GM21367 (cell line): ENCODE measurements at regions not wholly inside any gene's neighbourhood (a gene's known extent, or its start where the extent isn't known, plus 50 kb on each side); places are given as distances from the start of the nearest gene placed in this dataset.
A peak's percentile ranks its signal among the peaks of the same experiment; 100 is the strongest.
"Not testable (repeated sequence)": the region's sequence is repeated elsewhere in the genome, so short reads cannot be mapped to it uniquely, and the experiment has no call there.

Source experiments
- ATAC-seq: cut with Tn5 transposase; IDR thresholded peaks from one replicate; pipeline ENCODE4 v1.9.1; 2021; ENCODE audit not compliant: unreplicated experiment

- no peak for ATAC-seq
Measured at GRCh38 chr7:131683536-131684125, 127.2 kb upstream of the PODXL start.

GRCh38 chr7:131681961-131682360 lies 125.5 kb upstream of the PODXL start:
- no peak for ATAC-seq

GRCh38 chr7:131679071-131679470 lies 122.6 kb upstream of the PODXL start:
- ATAC-seq = not testable (repeated sequence)

DNA sequence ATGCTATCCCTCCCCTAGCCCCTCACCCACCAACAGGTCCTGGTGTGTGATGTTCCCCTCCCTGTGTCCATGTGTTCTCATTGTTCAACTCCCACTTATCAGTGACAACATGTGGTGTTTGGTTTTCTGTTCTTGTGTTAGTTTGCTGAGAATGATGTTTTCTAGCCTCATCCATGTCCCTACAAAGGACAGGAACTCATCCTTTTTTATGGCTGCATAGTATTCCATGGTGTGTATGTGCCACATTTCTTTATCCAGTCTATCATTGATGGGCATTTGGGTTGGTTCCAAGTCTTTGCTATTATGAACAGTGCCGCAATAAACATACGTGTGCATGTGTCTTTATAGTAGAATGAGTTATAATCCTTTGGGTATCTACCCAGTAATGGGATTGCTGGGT lies 120.4 kb upstream of the PODXL start:
- ATAC-seq = not testable (repeated sequence)

DNA sequence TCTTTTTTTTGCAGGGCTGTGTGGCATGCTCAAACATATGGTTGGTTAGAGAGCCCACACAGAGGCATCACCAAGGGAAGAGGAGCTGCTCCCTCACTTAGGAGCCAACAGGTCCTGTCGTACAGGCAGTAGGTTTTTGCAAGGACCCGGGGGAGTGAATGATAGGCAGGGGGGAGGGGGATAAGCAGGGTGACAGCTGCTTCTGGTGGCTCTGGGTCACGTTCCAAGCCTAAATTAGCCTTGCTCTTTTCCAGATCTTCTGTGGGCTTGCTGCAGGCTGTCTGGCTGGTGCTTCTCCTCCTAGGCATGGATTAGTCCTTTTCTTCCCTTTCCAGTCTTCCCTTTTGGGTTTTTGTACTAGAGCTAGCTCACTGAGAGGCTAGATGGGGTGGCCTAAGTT lies 117.7 kb upstream of the PODXL start:
- ATAC-seq = no peak

DNA sequence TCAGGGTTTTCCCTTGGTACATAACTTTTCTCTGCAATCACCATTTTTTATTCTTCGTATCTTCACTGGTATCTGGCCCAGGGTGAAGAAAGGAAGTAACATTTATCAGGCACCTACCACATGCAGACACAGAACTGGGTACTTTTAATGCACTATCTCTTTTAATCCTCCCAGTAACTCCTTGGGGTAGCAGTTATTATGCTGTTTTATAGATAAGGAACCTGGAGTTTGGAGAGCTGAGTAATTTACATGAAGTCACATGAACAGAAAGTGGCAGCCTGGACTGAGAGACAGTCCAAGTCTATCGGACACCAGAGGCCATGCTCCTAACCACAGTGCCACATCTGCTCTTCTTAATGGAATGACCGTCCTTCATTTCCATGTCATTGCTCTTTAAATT lies 117.1 kb upstream of the PODXL start:
- no peak for ATAC-seq

- ATAC-seq = no peak
Measured at GRCh38 chr7:131670406-131670805, 114.0 kb upstream of the PODXL start.

GRCh38 chr7:131667699-131668098 lies 111.3 kb upstream of the PODXL start:
- ATAC-seq = no peak

- no peak for ATAC-seq
Measured at GRCh38 chr7:131665021-131665420, 108.6 kb upstream of the PODXL start.

DNA sequence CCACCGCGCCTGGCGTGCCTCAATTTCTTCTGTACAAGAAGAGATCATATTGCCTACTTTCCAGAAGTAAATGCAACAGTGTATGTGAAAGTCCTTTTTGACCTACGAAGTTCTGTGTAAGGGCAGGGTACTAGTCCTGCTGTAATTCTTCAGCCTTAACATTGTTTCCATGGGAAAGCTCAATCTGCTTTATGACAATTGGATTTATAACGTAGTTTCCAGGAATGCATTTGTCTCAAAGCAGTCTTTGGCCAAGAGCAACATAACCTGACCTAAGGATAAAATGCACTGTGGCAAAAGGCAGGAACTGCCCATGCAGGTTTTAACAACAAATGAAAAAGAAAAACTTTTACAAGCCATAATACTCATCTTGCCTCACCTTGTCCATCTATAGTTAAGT lies 108.1 kb upstream of the PODXL start:
- no peak for ATAC-seq

DNA sequence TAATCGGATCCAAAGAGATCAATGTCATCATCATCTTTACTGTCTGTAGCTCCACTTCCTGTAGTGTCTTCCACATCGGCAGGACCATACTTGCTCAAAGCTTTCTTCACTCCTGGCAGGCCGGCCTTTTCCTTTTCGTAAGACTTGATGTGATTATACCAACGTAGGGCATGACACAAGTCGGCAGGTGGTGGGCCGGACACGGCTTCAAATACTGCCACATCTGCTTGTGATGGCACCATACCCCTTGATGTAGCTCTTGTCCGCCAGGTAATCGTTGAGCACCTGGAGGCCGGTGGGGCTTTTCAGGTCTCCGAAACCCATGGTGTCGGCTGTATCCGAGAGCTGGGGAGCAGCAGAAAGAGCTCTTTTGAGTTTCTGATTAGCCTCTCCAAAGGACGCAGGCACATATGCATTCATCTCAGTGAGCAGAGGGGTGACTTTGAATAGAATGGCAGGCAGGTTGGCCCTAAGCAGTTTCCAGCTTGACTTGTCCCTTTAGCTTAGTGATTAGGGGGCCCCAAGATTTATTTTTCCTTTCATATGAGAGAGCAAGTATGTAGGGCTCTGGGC lies 106.0 kb upstream of the PODXL start:
- not testable (repeated sequence) for ATAC-seq

DNA sequence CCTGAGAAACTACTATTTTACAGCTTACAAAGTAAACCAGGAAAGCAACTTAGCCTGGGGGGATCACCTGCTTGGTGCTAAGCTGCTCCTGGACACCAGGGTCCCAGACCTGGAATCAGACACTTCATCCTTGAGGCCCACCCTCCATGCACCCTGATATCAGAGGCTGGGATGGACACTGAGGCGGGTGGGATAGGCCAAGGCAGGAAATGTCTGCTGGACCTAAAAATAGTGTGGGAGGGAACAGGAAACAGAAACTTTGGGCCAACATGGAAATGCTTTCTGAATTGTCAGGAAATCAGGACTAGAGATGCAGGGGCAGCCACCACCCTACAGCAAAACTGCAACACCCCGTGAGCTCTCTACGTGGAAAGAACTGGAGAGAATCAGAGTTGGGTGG lies 101.5 kb upstream of the PODXL start:
- ATAC-seq = no peak

- no peak for ATAC-seq
Measured at GRCh38 chr7:131656980-131657723, 100.7 kb upstream of the PODXL start.

GRCh38 chr7:131655866-131656265 lies 99.4 kb upstream of the PODXL start:
- no peak for ATAC-seq

DNA sequence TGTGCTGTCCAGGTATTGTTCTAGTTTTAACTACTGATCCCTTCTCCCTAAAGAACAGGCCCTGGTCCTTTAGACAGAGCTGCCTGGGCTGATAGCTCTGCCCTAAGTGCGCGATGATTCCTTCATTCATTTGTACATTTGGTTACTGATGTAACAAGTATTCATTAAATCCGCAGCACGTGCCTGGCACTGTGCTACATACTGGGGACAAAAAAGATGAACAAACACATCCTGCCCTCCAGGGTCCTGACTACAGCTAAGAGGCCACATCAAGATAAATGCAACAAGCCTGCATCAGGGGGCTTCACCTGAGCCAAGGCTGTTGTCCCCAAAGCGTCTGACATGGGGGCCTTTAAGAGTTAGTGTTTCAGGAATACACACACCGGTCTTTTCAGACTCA lies 99.0 kb upstream of the PODXL start:
- no peak for ATAC-seq

DNA sequence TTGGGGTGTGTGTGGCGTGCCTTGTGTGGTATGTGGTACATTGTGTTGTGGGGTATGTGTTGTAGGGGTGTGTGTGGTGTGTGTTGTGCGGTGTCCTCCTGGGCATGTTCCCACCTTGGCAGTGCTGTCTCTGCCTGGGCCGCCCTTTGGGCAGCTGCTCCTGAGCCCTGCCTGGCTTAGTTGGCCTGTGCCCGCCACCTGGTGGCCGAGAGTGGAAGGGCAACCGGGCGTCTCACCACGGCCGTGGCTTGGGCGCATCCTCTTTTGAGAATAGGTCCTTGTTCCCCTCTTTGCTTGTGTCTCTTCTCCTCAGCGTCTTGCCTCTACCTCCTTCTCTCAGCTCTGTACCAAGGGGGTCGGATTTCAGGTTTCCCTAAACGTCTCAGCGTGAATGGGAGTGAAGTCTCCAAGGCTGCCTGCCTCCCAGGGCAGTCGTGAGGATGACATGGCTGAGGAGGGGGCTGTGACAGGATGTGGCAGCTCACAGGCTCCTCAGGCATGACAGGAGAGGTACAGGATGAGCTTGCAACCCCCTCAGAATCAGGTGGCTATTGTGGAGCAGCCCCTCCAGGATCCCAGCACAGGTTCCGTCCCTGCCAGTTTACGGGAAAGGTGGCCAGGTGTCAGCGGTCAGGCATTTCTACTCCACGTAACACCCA lies 98.4 kb upstream of the PODXL start:
- peak; percentile 75 for ATAC-seq

DNA sequence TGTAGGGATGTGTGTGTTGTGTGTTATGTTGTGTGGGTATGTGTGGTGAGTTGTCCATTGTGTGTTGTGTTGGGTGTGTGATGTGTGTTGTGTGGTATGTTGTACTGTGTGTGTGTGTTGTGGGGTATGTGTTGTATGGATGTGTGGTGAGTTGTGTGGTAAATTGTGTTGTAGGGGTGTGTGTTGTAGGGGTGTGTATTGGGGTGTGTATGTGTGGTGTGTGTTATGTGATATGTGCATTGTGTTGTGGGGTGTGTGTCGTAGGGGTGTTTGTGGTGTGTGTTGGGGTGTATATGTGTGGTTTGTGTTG lies 97.8 kb upstream of the PODXL start:
- ATAC-seq = no peak

DNA sequence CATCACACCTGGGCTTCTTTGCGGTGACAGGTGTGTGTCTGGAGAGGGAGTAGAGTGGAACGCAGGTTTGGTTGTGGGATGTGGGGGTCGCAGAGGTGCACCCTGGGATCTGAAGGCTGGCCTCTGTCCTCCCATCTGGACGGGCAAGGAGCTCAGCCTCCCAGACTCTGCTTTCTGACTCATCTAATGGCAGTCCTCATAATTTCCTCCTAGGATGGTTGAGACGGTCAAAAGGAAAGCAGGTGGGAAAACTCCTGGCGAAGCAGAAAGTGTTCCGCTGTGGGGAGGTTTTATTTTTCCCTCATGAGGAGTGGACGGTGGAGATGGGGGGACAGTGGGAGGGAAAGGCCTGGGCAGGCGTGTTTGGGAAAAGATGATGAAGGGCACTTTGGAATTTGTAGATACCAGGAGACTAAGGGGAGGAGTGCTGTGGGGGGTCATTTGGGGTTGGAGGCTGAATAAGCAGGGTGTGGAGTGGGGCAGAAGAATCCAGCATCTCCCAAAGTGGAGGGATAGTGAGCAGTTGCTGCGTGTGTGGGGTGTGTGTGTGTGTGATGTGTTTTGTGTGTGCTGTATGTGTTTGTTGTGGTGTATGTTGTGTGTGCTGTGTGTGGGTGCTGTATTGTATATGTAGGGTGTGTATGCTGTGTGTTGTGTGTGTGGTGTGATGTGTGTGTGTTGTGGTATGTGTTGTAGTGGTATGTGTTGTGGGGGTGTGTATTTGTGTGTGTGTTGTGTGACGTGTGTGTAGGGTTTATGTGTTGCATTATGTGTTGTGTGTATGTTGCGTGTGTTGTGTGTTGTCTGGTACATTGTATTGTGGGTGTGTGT lies 97.2 kb upstream of the PODXL start:
- no peak for ATAC-seq

DNA sequence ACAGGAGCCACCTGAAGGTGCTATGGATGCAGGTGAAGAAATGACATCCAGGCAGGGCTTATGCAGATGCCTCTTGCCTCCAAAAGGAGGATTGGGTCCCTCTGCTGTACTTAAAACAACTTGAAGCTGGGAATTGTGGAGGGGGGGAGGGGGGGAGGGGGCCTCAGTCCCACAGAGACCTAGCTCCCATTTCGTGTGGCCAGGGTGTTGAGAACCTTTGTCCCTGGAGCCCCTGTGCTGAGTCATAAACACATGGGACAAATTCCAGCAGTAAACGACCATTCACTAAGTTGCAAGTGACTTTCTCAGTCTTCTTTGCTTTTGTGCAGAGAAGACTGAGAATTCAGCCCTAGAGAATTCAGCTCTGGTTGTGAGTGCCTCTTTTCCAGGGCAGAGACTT lies 96.5 kb upstream of the PODXL start:
- no peak for ATAC-seq

DNA sequence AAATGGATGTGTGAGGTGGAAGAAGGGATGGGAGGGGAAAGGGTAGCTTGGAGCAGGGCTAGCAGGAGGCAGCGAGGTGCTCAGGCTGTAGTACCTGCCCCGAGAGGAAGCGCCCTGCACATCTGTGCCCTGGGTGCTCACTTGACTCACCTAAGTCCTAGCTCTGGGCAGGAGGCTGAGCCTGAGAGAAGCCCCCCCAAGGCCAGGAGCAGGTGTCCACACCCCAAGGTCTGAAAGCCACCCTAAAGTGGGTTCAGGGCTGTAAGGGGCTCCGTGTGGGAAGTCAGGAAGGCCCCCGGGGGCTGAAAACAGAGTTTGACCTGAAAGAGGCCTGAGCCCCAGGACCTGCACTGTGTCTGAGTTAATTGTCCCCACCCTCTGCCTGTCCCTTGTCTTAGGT lies 95.8 kb upstream of the PODXL start:
- ATAC-seq = no peak

- no peak for ATAC-seq
Measured at GRCh38 chr7:131649879-131650278, 93.5 kb upstream of the PODXL start.
